ENCODE measurements at regions not wholly inside any gene's neighbourhood (a gene's known extent, or its start where the extent isn't known, plus 50 kb on each side); places are given as distances from the start of the nearest gene placed in this dataset.

GRCh38 chr13:58043971-58044370, 412.4 kb downstream of the PCDH17 start:
- ChIA-PET POLR2A (no interaction called here), CTCF (no interaction called here)
- TF ChIP-seq CTCF (IDR thresholded peaks at IDR 0.05; ENCODE audit: control extremely low read depth, extremely low read depth, low read depth, missing control alignments) = no peak
- no peak for DNase-seq (ENCODE audit: extremely low spot score)

- CTCF ChIA-PET = no interaction called here
- TF ChIP-seq CTCF (IDR thresholded peaks at IDR 0.05; ENCODE audit: control extremely low read depth, extremely low read depth, low read depth, missing control alignments) = no peak
- DNase-seq (ENCODE audit: extremely low spot score) = no peak
Observed at GRCh38 chr13:58048670-58049069, 417.1 kb downstream of the PCDH17 start.

GRCh38 chr13:58051396-58051795, 419.9 kb downstream of the PCDH17 start:
- no peak for TF ChIP-seq CTCF (IDR thresholded peaks at IDR 0.05; ENCODE audit: control extremely low read depth, extremely low read depth, low read depth, missing control alignments)
- POLR2A ChIA-PET = no interaction called here
- no peak for DNase-seq (ENCODE audit: extremely low spot score)
- CTCF ChIA-PET = interaction anchor here (1.0 kb wide), 1 partner anchor 10 kb away, joined by 3 read pairs; no protein-coding TSS in a partner anchor

More at GRCh38 chr13:58048670-58049069, 417.1 kb downstream of the PCDH17 start:
- POLR2A ChIA-PET = no interaction called here

- CTCF ChIA-PET = no interaction called here
- POLR2A ChIA-PET = no interaction called here
- no peak for DNase-seq (ENCODE audit: extremely low spot score)
- TF ChIP-seq CTCF (IDR thresholded peaks at IDR 0.05; ENCODE audit: control extremely low read depth, extremely low read depth, low read depth, missing control alignments) = no peak
Observed at GRCh38 chr13:58051807-58052375, 420.3 kb downstream of the PCDH17 start.

- TF ChIP-seq CTCF (IDR thresholded peaks at IDR 0.05; ENCODE audit: control extremely low read depth, extremely low read depth, low read depth, missing control alignments) = no peak
- ChIA-PET POLR2A (no interaction called here), CTCF (no interaction called here)
- no peak for DNase-seq (ENCODE audit: extremely low spot score)
Observed at GRCh38 chr13:58056426-58056825, 424.9 kb downstream of the PCDH17 start.

GRCh38 chr13:58059624-58060023, 428.1 kb downstream of the PCDH17 start:
- CTCF ChIA-PET = no interaction called here

More at GRCh38 chr13:58059624-58060023, 428.1 kb downstream of the PCDH17 start:
- TF ChIP-seq CTCF (IDR thresholded peaks at IDR 0.05; ENCODE audit: control extremely low read depth, extremely low read depth, low read depth, missing control alignments) = no peak
- POLR2A ChIA-PET = no interaction called here
- no peak for DNase-seq (ENCODE audit: extremely low spot score)
